NCI-H526 treated with DMSO at 0.1 percent for 48 hours (cell line): ENCODE measurements at regions not wholly inside any gene's neighbourhood (a gene's known extent, or its start where the extent isn't known, plus 50 kb on each side); places are given as distances from the start of the nearest gene placed in this dataset.
"Not testable (repeated sequence)": the region's sequence is repeated elsewhere in the genome, so short reads cannot be mapped to it uniquely, and the experiment has no call there.

Experiments
- DNase-seq: peaks from one replicate; lab custom pipeline; 2025; lab: John Stamatoyannopoulos, UW

- DNase-seq = no peak
Observed at GRCh38 chr5:156201788-156202403, 125.1 kb upstream of the SGCD start.

GRCh38 chr5:156208271-156208670 is 118.7 kb upstream of the SGCD start:
- DNase-seq = no peak

GRCh38 chr5:156218367-156219158 is 108.4 kb upstream of the SGCD start:
- no peak for DNase-seq

GRCh38 chr5:156219483-156220005 is 107.4 kb upstream of the SGCD start:
- DNase-seq = no peak

- no peak for DNase-seq
Observed at GRCh38 chr5:156221816-156222215, 105.1 kb upstream of the SGCD start.

- DNase-seq = no peak
Observed at GRCh38 chr5:156223547-156223946, 103.4 kb upstream of the SGCD start.

- not testable (repeated sequence) for DNase-seq
Observed at GRCh38 chr5:156226485-156226884, 100.5 kb upstream of the SGCD start.

- no peak for DNase-seq
Observed at GRCh38 chr5:156230887-156231286, 96.1 kb upstream of the SGCD start.

GRCh38 chr5:156232251-156232869 is 94.6 kb upstream of the SGCD start:
- DNase-seq = no peak

- DNase-seq = no peak
Observed at GRCh38 chr5:156237361-156237760, 89.6 kb upstream of the SGCD start.

GRCh38 chr5:156239800-156240199 is 87.2 kb upstream of the SGCD start:
- DNase-seq = no peak

- DNase-seq = no peak
Observed at GRCh38 chr5:156240414-156240813, 86.5 kb upstream of the SGCD start.

GRCh38 chr5:156241266-156241665 is 85.7 kb upstream of the SGCD start:
- no peak for DNase-seq

- DNase-seq = peak; percentile 2
Observed at GRCh38 chr5:156245895-156246294, 81.1 kb upstream of the SGCD start.

- no peak for DNase-seq
Observed at GRCh38 chr5:156251076-156251475, 75.9 kb upstream of the SGCD start.

- DNase-seq = no peak
Observed at GRCh38 chr5:156253130-156253529, 73.8 kb upstream of the SGCD start.

- no peak for DNase-seq
Observed at GRCh38 chr5:156254196-156254595, 72.8 kb upstream of the SGCD start.

- no peak for DNase-seq
Observed at GRCh38 chr5:156256642-156257041, 70.3 kb upstream of the SGCD start.

- no peak for DNase-seq
Observed at GRCh38 chr5:156258934-156259333, 68.0 kb upstream of the SGCD start.

- DNase-seq = no peak
Observed at GRCh38 chr5:156259618-156260017, 67.3 kb upstream of the SGCD start.

- DNase-seq = no peak
Observed at GRCh38 chr5:156261275-156261939, 65.6 kb upstream of the SGCD start.

- DNase-seq = no peak
Observed at GRCh38 chr5:156271569-156271968, 55.4 kb upstream of the SGCD start.
